Glutamatergic neuron (in vitro differentiated cells): ENCODE measurements at regions not wholly inside any gene's neighbourhood (a gene's known extent, or its start where the extent isn't known, plus 50 kb on each side); places are given as distances from the start of the nearest gene placed in this dataset.

ENCODE experiments used
- DNase-seq: peaks from one replicate; pipeline ENCODE4 v3.0.0; 2022
- H3K27ac Mint-ChIP-seq: one replicate; pipeline ENCODE4 v1.8.0; 2020; ENCODE audit warnings: mild to moderate bottlenecking, mixed read lengths, inconsistent platforms; ENCODE audit not compliant: unreplicated experiment
- H3K27me3 Mint-ChIP-seq: one replicate; pipeline ENCODE4 v1.8.0; 2020; ENCODE audit warnings: mild to moderate bottlenecking, moderate library complexity, mixed read lengths, inconsistent platforms; ENCODE audit not compliant: unreplicated experiment
- H3K36me3 Mint-ChIP-seq: one replicate; pipeline ENCODE4 v1.8.0; 2020; ENCODE audit warnings: mild to moderate bottlenecking, mixed read lengths, inconsistent platforms; ENCODE audit not compliant: unreplicated experiment
- H3K4me1 Mint-ChIP-seq: one replicate; pipeline ENCODE4 v1.8.0; 2020; ENCODE audit warnings: mild to moderate bottlenecking, low read depth, mixed read lengths, inconsistent platforms; ENCODE audit not compliant: unreplicated experiment
- H3K4me3 Mint-ChIP-seq: one replicate; pipeline ENCODE4 v1.8.0; 2020; ENCODE audit warnings: mild to moderate bottlenecking, mixed read lengths, inconsistent platforms; ENCODE audit not compliant: unreplicated experiment
- H3K9me3 Mint-ChIP-seq: one replicate; pipeline ENCODE4 v1.8.0; 2020; ENCODE audit warnings: mild to moderate bottlenecking, moderate library complexity, mixed read lengths, inconsistent platforms; ENCODE audit not compliant: unreplicated experiment
- TF ChIP-seq, protein P1 (sequence below): fragments of 200-600 bp; sonication (generic); IDR thresholded peaks from one replicate; pipeline ENCODE4 v1.5.0; 2021; ENCODE audit not compliant: partially characterized antibody, unreplicated experiment

DNA sequence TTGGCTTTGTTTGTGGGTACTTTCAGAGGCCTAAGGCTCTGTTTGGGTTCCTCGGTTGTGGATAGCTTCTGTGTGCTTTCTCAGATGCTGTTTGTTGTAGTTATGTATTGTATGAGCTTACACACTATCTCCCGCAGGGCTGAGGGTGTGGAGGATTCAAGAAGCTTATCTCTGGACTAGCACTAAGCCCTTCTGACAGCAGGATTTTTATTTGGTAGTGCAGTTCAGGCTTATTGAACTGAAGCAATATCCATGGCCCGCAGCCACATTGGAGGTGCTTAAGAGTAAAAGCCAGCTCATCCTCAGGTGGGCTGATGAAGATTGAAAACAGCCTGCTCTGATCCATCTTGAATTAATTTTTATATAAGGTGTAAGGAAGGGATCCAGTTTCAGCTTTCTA is 128.2 kb downstream of the RASGEF1B start:
- Mint-ChIP-seq H3K9me3 (peaks cover 4% of the 10 kb centered on the region), H3K27me3 (peaks cover 3% of the 10 kb centered on the region), H3K4me1 (peaks cover 3% of the 10 kb centered on the region), H3K27ac (no peak overlapping the region), H3K4me3 (no peak overlapping the region), H3K36me3 (peaks cover 4% of the 10 kb centered on the region)
- TF ChIP-seq, protein P1, sequence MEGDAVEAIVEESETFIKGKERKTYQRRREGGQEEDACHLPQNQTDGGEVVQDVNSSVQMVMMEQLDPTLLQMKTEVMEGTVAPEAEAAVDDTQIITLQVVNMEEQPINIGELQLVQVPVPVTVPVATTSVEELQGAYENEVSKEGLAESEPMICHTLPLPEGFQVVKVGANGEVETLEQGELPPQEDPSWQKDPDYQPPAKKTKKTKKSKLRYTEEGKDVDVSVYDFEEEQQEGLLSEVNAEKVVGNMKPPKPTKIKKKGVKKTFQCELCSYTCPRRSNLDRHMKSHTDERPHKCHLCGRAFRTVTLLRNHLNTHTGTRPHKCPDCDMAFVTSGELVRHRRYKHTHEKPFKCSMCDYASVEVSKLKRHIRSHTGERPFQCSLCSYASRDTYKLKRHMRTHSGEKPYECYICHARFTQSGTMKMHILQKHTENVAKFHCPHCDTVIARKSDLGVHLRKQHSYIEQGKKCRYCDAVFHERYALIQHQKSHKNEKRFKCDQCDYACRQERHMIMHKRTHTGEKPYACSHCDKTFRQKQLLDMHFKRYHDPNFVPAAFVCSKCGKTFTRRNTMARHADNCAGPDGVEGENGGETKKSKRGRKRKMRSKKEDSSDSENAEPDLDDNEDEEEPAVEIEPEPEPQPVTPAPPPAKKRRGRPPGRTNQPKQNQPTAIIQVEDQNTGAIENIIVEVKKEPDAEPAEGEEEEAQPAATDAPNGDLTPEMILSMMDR: no peak
- DNase-seq: no peak

DNA sequence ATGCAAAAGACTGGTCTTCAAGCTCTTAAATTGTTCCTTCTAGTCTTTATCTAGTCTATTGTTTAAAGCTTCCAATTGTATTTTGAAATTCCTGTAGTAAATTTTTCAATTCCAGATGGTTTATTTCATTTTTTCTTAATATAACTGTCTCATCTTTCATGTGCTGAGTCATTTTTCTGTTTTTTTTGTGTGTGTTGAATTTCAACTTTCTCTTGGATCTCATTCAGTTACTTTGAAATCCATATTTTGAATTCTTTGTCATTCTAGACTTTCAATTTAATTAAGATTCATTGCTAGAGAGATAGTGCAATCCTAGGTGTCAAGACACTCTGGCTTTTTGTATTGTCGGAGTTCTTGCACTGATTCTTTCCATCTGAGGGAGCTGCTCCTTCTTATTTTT is 128.0 kb upstream of the PRKG2 start:
- no peak for DNase-seq
- Mint-ChIP-seq H3K27me3 (peaks cover 3% of the 10 kb centered on the region), H3K4me1 (peaks cover 2% of the 10 kb centered on the region), H3K27ac (no peak overlapping the region), H3K9me3 (peaks cover 4% of the 10 kb centered on the region), H3K36me3 (peaks cover 4% of the 10 kb centered on the region), H3K4me3 (no peak overlapping the region)
- TF ChIP-seq, protein P1: no peak

DNA sequence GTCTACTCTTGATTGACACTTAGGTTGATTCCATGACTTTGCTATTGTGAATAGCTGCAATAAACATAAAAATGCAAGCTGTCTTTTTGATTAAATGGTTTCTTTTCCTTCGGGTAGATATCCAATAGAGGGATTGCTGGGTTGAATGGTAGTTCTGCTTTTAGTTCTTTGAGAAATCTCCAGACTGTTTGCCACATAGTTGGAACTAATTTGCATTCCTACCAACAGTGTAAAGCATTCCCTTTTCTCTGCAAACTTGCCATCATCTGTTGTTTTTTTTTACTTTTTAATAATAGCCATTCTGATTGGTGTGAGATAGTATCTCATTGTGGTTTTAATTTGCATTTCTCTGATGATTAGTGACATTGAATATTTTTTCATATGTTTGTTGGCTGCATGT is 122.2 kb upstream of the PRKG2 start:
- Mint-ChIP-seq H3K4me3 (no peak overlapping the region), H3K27ac (no peak overlapping the region), H3K36me3 (no peaks in the 10 kb centered on the region), H3K9me3 (peaks cover 2% of the 10 kb centered on the region), H3K4me1 (peaks cover 7% of the 10 kb centered on the region), H3K27me3 (peaks cover 2% of the 10 kb centered on the region)
- TF ChIP-seq, protein P1: no peak
- DNase-seq: no peak

DNA sequence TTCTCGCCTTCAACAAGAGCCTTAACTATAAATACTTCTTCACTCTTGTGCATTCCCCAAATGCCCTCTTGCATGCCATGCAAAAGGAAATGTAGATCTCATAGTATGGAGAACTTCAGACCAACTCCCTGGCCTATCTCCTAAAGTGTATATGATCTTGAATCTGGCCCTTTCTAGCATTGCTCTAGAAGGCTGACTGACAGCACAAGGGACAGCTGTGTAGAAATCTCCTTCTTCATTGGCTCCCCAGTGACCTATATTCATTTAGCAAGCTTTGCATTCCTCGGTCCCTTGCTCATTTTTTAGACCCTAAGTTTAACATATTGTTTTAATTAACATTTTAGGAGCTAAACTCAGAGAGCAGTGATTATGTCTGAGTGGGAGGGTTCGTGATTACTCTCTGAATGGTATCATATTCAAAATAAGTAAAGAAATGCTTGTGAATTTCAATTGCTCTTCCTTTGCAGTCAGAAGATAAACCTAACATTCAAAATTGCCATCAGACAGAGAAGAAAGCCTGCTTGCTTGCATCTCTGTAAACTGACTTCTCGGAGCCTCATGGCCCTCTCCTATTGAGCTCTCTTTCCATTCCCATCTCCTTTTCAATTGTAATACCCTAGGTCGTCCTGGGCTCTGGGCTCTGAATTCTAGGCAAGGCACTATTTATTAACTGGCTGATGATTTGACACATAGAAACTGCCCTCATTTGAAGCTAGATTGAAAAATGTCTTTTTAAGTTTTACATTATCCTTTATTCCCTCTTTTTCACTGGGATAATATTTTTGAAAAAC is 120.3 kb upstream of the PRKG2 start:
- H3K9me3 Mint-ChIP-seq: peaks cover 2% of the 10 kb centered on the region

DNA sequence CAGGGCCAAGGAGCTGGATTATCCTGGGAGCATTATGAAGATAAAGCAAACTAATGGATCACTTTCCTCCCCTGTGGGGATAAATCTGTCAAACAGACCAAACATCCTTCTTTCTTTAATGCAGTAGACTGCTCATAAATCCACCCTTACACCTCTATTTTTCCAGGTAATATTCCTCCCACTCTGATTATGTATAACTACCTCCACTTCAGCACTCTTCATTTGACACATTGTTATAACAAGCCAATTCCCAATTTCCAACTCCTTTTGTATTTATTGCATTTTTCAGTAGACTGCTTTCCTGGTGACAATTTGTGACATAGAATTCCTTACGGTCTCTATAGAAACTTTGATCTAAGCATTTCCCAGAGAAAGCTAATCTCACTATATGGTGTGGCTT is 115.0 kb upstream of the PRKG2 start:
- Mint-ChIP-seq H3K36me3 (no peaks in the 10 kb centered on the region), H3K9me3 (no peaks in the 10 kb centered on the region), H3K4me3 (no peak overlapping the region), H3K4me1 (peaks cover 5% of the 10 kb centered on the region), H3K27ac (no peak overlapping the region), H3K27me3 (peaks cover 3% of the 10 kb centered on the region)
- TF ChIP-seq, protein P1: no peak
- DNase-seq: no peak

More for the DNA sequence above, 120.3 kb upstream of the PRKG2 start:
- TF ChIP-seq, protein P1: no peak
- Mint-ChIP-seq H3K27ac (no peak overlapping the region), H3K4me3 (no peak overlapping the region), H3K27me3 (peaks cover 2% of the 10 kb centered on the region), H3K36me3 (no peaks in the 10 kb centered on the region), H3K4me1 (peaks cover 7% of the 10 kb centered on the region)
- no peak for DNase-seq
